ENCODE measurements at regions not wholly inside any gene's neighbourhood (a gene's known extent, or its start where the extent isn't known, plus 50 kb on each side); places are given as distances from the start of the nearest gene placed in this dataset.

GRCh38 chr12:98359856-98360255 lies 155.5 kb upstream of the TMPO start:
- DNase-seq = no peak

GRCh38 chr12:98360401-98360800 lies 155.0 kb upstream of the TMPO start:
- DNase-seq = no peak

- DNase-seq = no peak
Observed at GRCh38 chr12:98369581-98369980, 145.8 kb upstream of the TMPO start.

GRCh38 chr12:98370976-98371375 lies 144.4 kb upstream of the TMPO start:
- DNase-seq = no peak

- DNase-seq = no peak
Observed at GRCh38 chr12:98371419-98371818, 144.0 kb upstream of the TMPO start.

GRCh38 chr12:98372340-98373024 lies 142.9 kb upstream of the TMPO start:
- no peak for DNase-seq

- DNase-seq = peak; percentile 60
Observed at GRCh38 chr12:98373025-98373554, 142.3 kb upstream of the TMPO start.

GRCh38 chr12:98374007-98374406 lies 141.4 kb upstream of the TMPO start:
- no peak for DNase-seq

GRCh38 chr12:98379106-98379505 lies 136.3 kb upstream of the TMPO start:
- DNase-seq = no peak

GRCh38 chr12:98385641-98386040 lies 129.7 kb upstream of the TMPO start:
- no peak for DNase-seq

- DNase-seq = no peak
Observed at GRCh38 chr12:98387444-98387843, 127.9 kb upstream of the TMPO start.

- no peak for DNase-seq
Observed at GRCh38 chr12:98388126-98388525, 127.3 kb upstream of the TMPO start.

- no peak for DNase-seq
Observed at GRCh38 chr12:98389593-98389992, 125.8 kb upstream of the TMPO start.

GRCh38 chr12:98397323-98398105 lies 117.9 kb upstream of the TMPO start:
- peak; percentile 75 for DNase-seq

- no peak for DNase-seq
Observed at GRCh38 chr12:98399532-98399931, 115.9 kb upstream of the TMPO start.

- DNase-seq = no peak
Observed at GRCh38 chr12:98401427-98401826, 114.0 kb upstream of the TMPO start.

- DNase-seq = no peak
Observed at GRCh38 chr12:98402091-98402490, 113.3 kb upstream of the TMPO start.

GRCh38 chr12:98402671-98403070 lies 112.7 kb upstream of the TMPO start:
- no peak for DNase-seq

- DNase-seq = no peak
Observed at GRCh38 chr12:98403385-98403784, 112.0 kb upstream of the TMPO start.

GRCh38 chr12:98403936-98404335 lies 111.5 kb upstream of the TMPO start:
- no peak for DNase-seq

GRCh38 chr12:98405805-98406366 lies 109.5 kb upstream of the TMPO start:
- no peak for DNase-seq

- DNase-seq = no peak
Observed at GRCh38 chr12:98406378-98406777, 109.0 kb upstream of the TMPO start.

- no peak for DNase-seq
Observed at GRCh38 chr12:98408681-98409080, 106.7 kb upstream of the TMPO start.

GRCh38 chr12:98409548-98409947 lies 105.8 kb upstream of the TMPO start:
- DNase-seq = no peak

Data from NCI-H1417 treated with DMSO at 0.1 percent for 48 hours (cell line).